T-cell (primary cell): ENCODE measurements at regions not wholly inside any gene's neighbourhood (a gene's known extent, or its start where the extent isn't known, plus 50 kb on each side); places are given as distances from the start of the nearest gene placed in this dataset.

Experiments used
- ATAC-seq, 4 experiments: fragments of 200-7000 bp in 3 of 4; fragments of 150-1000 bp in 1 of 4; cut with Tn5 transposase; replicated peaks in 1 of 4; 1 replicate in 3 of 4; 2 replicates in 1 of 4; pipeline ENCODE4 v1.10.0; 2021; ENCODE audit warnings: moderate library complexity in 3 of 4, mild to moderate bottlenecking in 2 of 4, moderate number of reproducible peaks in 1 of 4
- CTCF ChIA-PET, 2 donors: fragments of 300-600 bp; sonication (Branson Sonifier 250); formaldehyde crosslinking; loops; one replicate each; lab custom pipeline; 2022; ENCODE audit warnings: antibody characterized with exemption in 2 of 2; lab: Charles Lee
- POLR2A ChIA-PET, 2 donors: fragments of 300-600 bp; sonication (Branson Sonifier 250); formaldehyde crosslinking; loops; one replicate each; lab custom pipeline; 2022; ENCODE audit warnings: antibody characterized with exemption in 2 of 2; lab: Charles Lee
- DNase-seq, 35 experiments: peaks; one replicate each; pipeline versions ENCODE4 v3.0.0 to v3.0.0-alpha.2; 2013 to 2023
- H3K27ac ChIP-seq: one replicate; pipeline ENCODE4 v1.5.1; 2013; ENCODE audit warnings: low read length
- H3K27me3 ChIP-seq, 2 experiments: replicated peaks in 1 of 2; 1 replicate in 1 of 2; 2 replicates in 1 of 2; pipeline versions ENCODE4 v1.6.1 to v1.7.0; 2013; ENCODE audit warnings: low read length in 1 of 2, mixed read lengths in 1 of 2; ENCODE audit not compliant: control insufficient read depth in 2 of 2, insufficient read depth in 2 of 2; ENCODE audit errors: extremely low read depth in 1 of 2
- H3K36me3 ChIP-seq, 2 donors: 1 replicate in 1 of 2; 2 replicates in 1 of 2; pipeline versions ENCODE4 v1.6.1 to v1.7.0; 2013; ENCODE audit warnings: low read length in 1 of 2; ENCODE audit not compliant: control insufficient read depth in 2 of 2, insufficient read depth in 1 of 2; ENCODE audit errors: extremely low read depth in 1 of 2
- H3K4me1 ChIP-seq, 2 experiments: 1 replicate in 1 of 2; 2 replicates in 1 of 2; pipeline versions ENCODE4 v1.6.1 to v1.7.0; 2013; ENCODE audit warnings: low read length in 2 of 2, mixed read lengths in 1 of 2; ENCODE audit not compliant: insufficient read depth in 2 of 2, control insufficient read depth in 1 of 2; ENCODE audit errors: extremely low read depth in 1 of 2
- H3K4me3 ChIP-seq, 2 donors: 1 replicate in 1 of 2; 2 replicates in 1 of 2; pipeline versions ENCODE4 v1.5.1 to v1.7.0; 2013; ENCODE audit warnings: mild to moderate bottlenecking in 2 of 2, low read length in 1 of 2, moderate library complexity in 1 of 2; ENCODE audit not compliant: control insufficient read depth in 1 of 2; ENCODE audit errors: extremely low read depth in 1 of 2
- H3K9me3 ChIP-seq: 2 replicates; pipeline ENCODE4 v1.7.0; 2013
- H3K27ac Mint-ChIP-seq, 2 donors: one replicate each; pipeline ENCODE4 v1.8.0; 2020 to 2021; ENCODE audit warnings: mild to moderate bottlenecking in 2 of 2, mixed read lengths in 2 of 2
- H3K27me3 Mint-ChIP-seq, 2 donors: one replicate each; pipeline ENCODE4 v1.8.0; 2021 to 2022; ENCODE audit warnings: mixed read lengths in 2 of 2
- H3K36me3 Mint-ChIP-seq: one replicate; pipeline ENCODE4 v1.8.0; 2021; ENCODE audit warnings: mixed read lengths
- H3K4me1 Mint-ChIP-seq, 3 donors: one replicate each; pipeline ENCODE4 v1.8.0; 2020 to 2022; ENCODE audit warnings: mixed read lengths in 3 of 3, mild to moderate bottlenecking in 1 of 3
- H3K4me3 Mint-ChIP-seq, 3 donors: one replicate each; pipeline ENCODE4 v1.8.0; 2020 to 2022; ENCODE audit warnings: mild to moderate bottlenecking in 3 of 3, mixed read lengths in 3 of 3, moderate library complexity in 3 of 3
- H3K9me3 Mint-ChIP-seq, 3 donors: one replicate each; pipeline ENCODE4 v1.8.0; 2020 to 2022; ENCODE audit warnings: mixed read lengths in 3 of 3
- WGBS: methylation state at CpG from one replicate; pipeline ENCODE4 v1.1.5; 2013; ENCODE audit warnings: missing lambda C conversion rate; ENCODE audit not compliant: insufficient coverage; 5-methylcytosine and 5-hydroxymethylcytosine counted together

GRCh38 chr3:181250714-181251113 is 261.2 kb upstream of the DNAJC19 start:
- H3K4me3 ChIP-seq = no peak overlapping the region
- H3K27ac ChIP-seq = no peak overlapping the region
- POLR2A ChIA-PET = no interaction called here
- H3K27me3 Mint-ChIP-seq = peaks cover 0 to 7% of the 10 kb centered on the region in 2 donors
- no peaks in the 10 kb centered on the region for H3K9me3 ChIP-seq
- no peak overlapping the region for H3K4me3 Mint-ChIP-seq
- H3K9me3 Mint-ChIP-seq = no peaks in the 10 kb centered on the region
- H3K4me1 ChIP-seq = no peaks in the 10 kb centered on the region
- CTCF ChIA-PET = no interaction called here
- H3K27me3 ChIP-seq = peaks cover 0 to 2% of the 10 kb centered on the region in 2 experiments
- no peaks in the 10 kb centered on the region for H3K4me1 Mint-ChIP-seq
- ATAC-seq = no peak
- WGBS = 67% methylated on average over 2 of the region's 3 CpGs
- DNase-seq = no peak
- H3K36me3 ChIP-seq = no peaks in the 10 kb centered on the region
- H3K27ac Mint-ChIP-seq = no peak overlapping the region
- H3K36me3 Mint-ChIP-seq = no peaks in the 10 kb centered on the region

GRCh38 chr3:181239441-181239840 is 249.9 kb upstream of the DNAJC19 start:
- peaks cover 0 to 5% (median 1%) of the 10 kb centered on the region in 3 donors for H3K9me3 Mint-ChIP-seq
- POLR2A ChIA-PET = no interaction called here
- H3K4me1 ChIP-seq = no peaks in the 10 kb centered on the region
- WGBS = no CpG with 5 or more reads among the region's 2 CpGs
- H3K27ac ChIP-seq = no peak overlapping the region
- H3K4me3 Mint-ChIP-seq = no peak overlapping the region
- no peaks in the 10 kb centered on the region for H3K36me3 Mint-ChIP-seq
- CTCF ChIA-PET = no interaction called here
- no peak overlapping the region for H3K27ac Mint-ChIP-seq
- no peak overlapping the region for H3K4me3 ChIP-seq
- H3K36me3 ChIP-seq = no peaks in the 10 kb centered on the region
- no peaks in the 10 kb centered on the region for H3K9me3 ChIP-seq
- no peaks in the 10 kb centered on the region for H3K4me1 Mint-ChIP-seq
- peaks cover 0 to 3% of the 10 kb centered on the region in 2 donors for H3K27me3 Mint-ChIP-seq
- DNase-seq = no peak
- H3K27me3 ChIP-seq = no peaks in the 10 kb centered on the region
- ATAC-seq = no peak

- ChIA-PET CTCF (interaction anchor here in 1 of 2 donors (0.6 kb wide), 1 partner anchor 1136 kb away, joined by 13 read pairs; no protein-coding TSS in a partner anchor), POLR2A (no interaction called here)
- no peak for DNase-seq
- Mint-ChIP-seq H3K27ac (no peak overlapping the region), H3K36me3 (no peaks in the 10 kb centered on the region), H3K27me3 (no peaks in the 10 kb centered on the region), H3K4me3 (no peak overlapping the region), H3K4me1 (no peaks in the 10 kb centered on the region), H3K9me3 (peaks cover 6 to 19% (median 11%) of the 10 kb centered on the region in 3 donors)
- ATAC-seq = no peak
- Histone ChIP-seq H3K9me3 (no peaks in the 10 kb centered on the region), H3K27ac (no peak overlapping the region), H3K36me3 (no peaks in the 10 kb centered on the region), H3K27me3 (peaks cover 0 to 10% of the 10 kb centered on the region in 2 experiments), H3K4me3 (no peak overlapping the region), H3K4me1 (no peaks in the 10 kb centered on the region)
- WGBS = 82% methylated on average over 5 of the region's 5 CpGs
These were observed 240.7 kb upstream of the DNAJC19 start for GRCh38 chr3:181230258-181230657.

GRCh38 chr3:181213347-181213746 is 223.8 kb upstream of the DNAJC19 start:
- POLR2A ChIA-PET = no interaction called here
- Histone ChIP-seq H3K4me1 (no peaks in the 10 kb centered on the region), H3K36me3 (no peaks in the 10 kb centered on the region), H3K27me3 (no peaks in the 10 kb centered on the region), H3K4me3 (no peak overlapping the region), H3K9me3 (no peaks in the 10 kb centered on the region), H3K27ac (no peak overlapping the region)
- H3K27me3 Mint-ChIP-seq = peaks cover 0 to 16% of the 10 kb centered on the region in 2 donors
- no peaks in the 10 kb centered on the region for H3K4me1 Mint-ChIP-seq
- WGBS = 36% methylated on average over 1 of the region's 2 CpGs
- H3K9me3 Mint-ChIP-seq = peaks cover 0 to 6% (median 0%) of the 10 kb centered on the region in 3 donors
- CTCF ChIA-PET = no interaction called here
- no peaks in the 10 kb centered on the region for H3K36me3 Mint-ChIP-seq
- no peak for ATAC-seq
- H3K27ac Mint-ChIP-seq = no peak overlapping the region
- no peak for DNase-seq
- H3K4me3 Mint-ChIP-seq = no peak overlapping the region

GRCh38 chr3:181212271-181212670 is 222.7 kb upstream of the DNAJC19 start:
- Histone ChIP-seq H3K27me3 (no peaks in the 10 kb centered on the region), H3K9me3 (no peaks in the 10 kb centered on the region), H3K4me3 (no peak overlapping the region), H3K36me3 (no peaks in the 10 kb centered on the region), H3K4me1 (no peaks in the 10 kb centered on the region), H3K27ac (no peak overlapping the region)
- DNase-seq (no peak), ATAC-seq (no peak)
- peaks cover 0 to 6% (median 0%) of the 10 kb centered on the region in 3 donors for H3K9me3 Mint-ChIP-seq
- H3K4me1 Mint-ChIP-seq = no peaks in the 10 kb centered on the region
- ChIA-PET POLR2A (no interaction called here), CTCF (no interaction called here)
- no peaks in the 10 kb centered on the region for H3K36me3 Mint-ChIP-seq
- no peak overlapping the region for H3K4me3 Mint-ChIP-seq
- H3K27ac Mint-ChIP-seq = no peak overlapping the region
- peaks cover 0 to 16% of the 10 kb centered on the region in 2 donors for H3K27me3 Mint-ChIP-seq
- WGBS = no CpG with 5 or more reads among the region's 1 CpG

- Mint-ChIP-seq H3K9me3 (no peaks in the 10 kb centered on the region), H3K36me3 (no peaks in the 10 kb centered on the region), H3K27me3 (peaks cover 0 to 12% of the 10 kb centered on the region in 2 donors), H3K4me1 (no peaks in the 10 kb centered on the region), H3K27ac (no peak overlapping the region), H3K4me3 (no peak overlapping the region)
- Histone ChIP-seq H3K4me1 (no peaks in the 10 kb centered on the region), H3K27ac (no peak overlapping the region), H3K9me3 (no peaks in the 10 kb centered on the region), H3K36me3 (no peaks in the 10 kb centered on the region), H3K4me3 (no peak overlapping the region), H3K27me3 (no peaks in the 10 kb centered on the region)
- WGBS = no CpG with 5 or more reads among the region's 2 CpGs
- ATAC-seq (no peak), DNase-seq (peak in 1 of 35 experiments; percentile 1)
- ChIA-PET CTCF (interaction anchor here in 1 of 2 donors (0.6 kb wide), 1 partner anchor 69 kb away, joined by 3 read pairs; no protein-coding TSS in a partner anchor), POLR2A (no interaction called here)
These were observed 220.7 kb upstream of the DNAJC19 start for GRCh38 chr3:181210275-181210674.

GRCh38 chr3:181189556-181189955 is 200.0 kb upstream of the DNAJC19 start:
- H3K27me3 Mint-ChIP-seq = peaks cover 0 to 3% of the 10 kb centered on the region in 2 donors
- no peaks in the 10 kb centered on the region for H3K36me3 ChIP-seq
- no peak overlapping the region for H3K4me3 ChIP-seq
- no peak overlapping the region for H3K27ac Mint-ChIP-seq
- ChIA-PET POLR2A (no interaction called here), CTCF (no interaction called here)
- DNase-seq = no peak
- no peaks in the 10 kb centered on the region for H3K27me3 ChIP-seq
- no peak overlapping the region for H3K27ac ChIP-seq
- H3K4me1 ChIP-seq = no peaks in the 10 kb centered on the region
- no peaks in the 10 kb centered on the region for H3K4me1 Mint-ChIP-seq
- H3K4me3 Mint-ChIP-seq = no peak overlapping the region
- H3K9me3 ChIP-seq = no peaks in the 10 kb centered on the region
- no peak for ATAC-seq
- WGBS = no CpG with 5 or more reads among the region's 2 CpGs
- H3K36me3 Mint-ChIP-seq = no peaks in the 10 kb centered on the region
- H3K9me3 Mint-ChIP-seq = peaks cover 0 to 9% (median 4%) of the 10 kb centered on the region in 3 donors
